Fibroblast of the aortic adventitia (primary cell): ENCODE measurements at regions not wholly inside any gene's neighbourhood (a gene's known extent, or its start where the extent isn't known, plus 50 kb on each side); places are given as distances from the start of the nearest gene placed in this dataset.

ENCODE experiments used
- DNase-seq: peaks from one replicate; pipeline ENCODE4 v3.0.0-alpha.2; 2010; ENCODE audit warnings: low read depth
- H3K4me3 ChIP-seq: 2 replicates; pipeline ENCODE4 v1.5.1; 2011; ENCODE audit warnings: low read depth, mild to moderate bottlenecking, control low read depth, low read length, moderate library complexity
- CTCF ChIP-seq: IDR thresholded peaks from 2 replicates; pipeline ENCODE4 v1.5.1; 2011; ENCODE audit warnings: mild to moderate bottlenecking, low read length, control low read depth, inconsistent platforms; ENCODE audit not compliant: insufficient read depth

GRCh38 chr12:86379337-86379736, 123.1 kb upstream of the MGAT4C start:
- TF ChIP-seq CTCF: no peak

GRCh38 chr12:86376052-86376451, 119.9 kb upstream of the MGAT4C start:
- DNase-seq: no peak
- no peak overlapping the region for H3K4me3 ChIP-seq
- peak; percentile 39 for TF ChIP-seq CTCF

More at GRCh38 chr12:86379337-86379736, 123.1 kb upstream of the MGAT4C start:
- DNase-seq: no peak
- H3K4me3 ChIP-seq: no peak overlapping the region

- TF ChIP-seq CTCF: no peak
- H3K4me3 ChIP-seq: no peak overlapping the region
- no peak for DNase-seq
Observed at GRCh38 chr12:86373813-86374212, 117.6 kb upstream of the MGAT4C start.

GRCh38 chr12:86367137-86367536, 110.9 kb upstream of the MGAT4C start:
- no peak for TF ChIP-seq CTCF
- no peak overlapping the region for H3K4me3 ChIP-seq
- no peak for DNase-seq

GRCh38 chr12:86349196-86349595, 93.0 kb upstream of the MGAT4C start:
- no peak overlapping the region for H3K4me3 ChIP-seq
- no peak for DNase-seq
- no peak for TF ChIP-seq CTCF

- no peak for TF ChIP-seq CTCF
- no peak for DNase-seq
- no peak overlapping the region for H3K4me3 ChIP-seq
Observed at GRCh38 chr12:86333955-86334522, 77.8 kb upstream of the MGAT4C start.

- no peak for DNase-seq
- TF ChIP-seq CTCF: no peak
- H3K4me3 ChIP-seq: no peak overlapping the region
Observed at GRCh38 chr12:86331457-86331856, 75.3 kb upstream of the MGAT4C start.
